GM12873 (cell line): ENCODE measurements at regions not wholly inside any gene's neighbourhood (a gene's known extent, or its start where the extent isn't known, plus 50 kb on each side); places are given as distances from the start of the nearest gene placed in this dataset.

Experiments
- TF ChIP-seq, protein P1 (sequence below): IDR thresholded peaks from 2 replicates; pipeline ENCODE4 v1.5.1; 2012; ENCODE audit warnings: low read depth, mild to moderate bottlenecking, moderate library complexity, low read length, control low read depth; ENCODE audit not compliant: insufficient read depth; ENCODE audit errors: missing control alignments

- TF ChIP-seq, protein P1, sequence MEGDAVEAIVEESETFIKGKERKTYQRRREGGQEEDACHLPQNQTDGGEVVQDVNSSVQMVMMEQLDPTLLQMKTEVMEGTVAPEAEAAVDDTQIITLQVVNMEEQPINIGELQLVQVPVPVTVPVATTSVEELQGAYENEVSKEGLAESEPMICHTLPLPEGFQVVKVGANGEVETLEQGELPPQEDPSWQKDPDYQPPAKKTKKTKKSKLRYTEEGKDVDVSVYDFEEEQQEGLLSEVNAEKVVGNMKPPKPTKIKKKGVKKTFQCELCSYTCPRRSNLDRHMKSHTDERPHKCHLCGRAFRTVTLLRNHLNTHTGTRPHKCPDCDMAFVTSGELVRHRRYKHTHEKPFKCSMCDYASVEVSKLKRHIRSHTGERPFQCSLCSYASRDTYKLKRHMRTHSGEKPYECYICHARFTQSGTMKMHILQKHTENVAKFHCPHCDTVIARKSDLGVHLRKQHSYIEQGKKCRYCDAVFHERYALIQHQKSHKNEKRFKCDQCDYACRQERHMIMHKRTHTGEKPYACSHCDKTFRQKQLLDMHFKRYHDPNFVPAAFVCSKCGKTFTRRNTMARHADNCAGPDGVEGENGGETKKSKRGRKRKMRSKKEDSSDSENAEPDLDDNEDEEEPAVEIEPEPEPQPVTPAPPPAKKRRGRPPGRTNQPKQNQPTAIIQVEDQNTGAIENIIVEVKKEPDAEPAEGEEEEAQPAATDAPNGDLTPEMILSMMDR = no peak
These were observed 683.8 kb downstream of the LRRC70 start for GRCh38 chr5:63262185-63262981.

DNA sequence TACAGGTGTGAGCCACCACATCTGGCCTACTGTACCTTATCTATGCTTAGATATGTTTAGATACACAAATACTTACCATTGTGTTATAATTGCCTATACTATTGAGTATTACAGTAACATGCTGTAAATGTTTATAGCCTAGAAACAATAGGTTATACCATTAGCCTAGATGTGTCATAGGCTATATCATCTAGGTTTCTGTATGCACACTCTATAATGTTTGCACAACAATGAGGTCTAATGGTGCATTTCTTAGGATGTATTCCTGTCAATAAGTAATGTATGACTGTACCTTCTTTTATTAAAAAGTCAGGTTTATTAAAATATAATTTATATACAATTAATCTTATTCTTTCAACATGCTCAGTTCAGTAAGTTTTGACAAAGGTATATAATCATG is 683.1 kb downstream of the LRRC70 start:
- TF ChIP-seq, protein P1 = no peak

DNA sequence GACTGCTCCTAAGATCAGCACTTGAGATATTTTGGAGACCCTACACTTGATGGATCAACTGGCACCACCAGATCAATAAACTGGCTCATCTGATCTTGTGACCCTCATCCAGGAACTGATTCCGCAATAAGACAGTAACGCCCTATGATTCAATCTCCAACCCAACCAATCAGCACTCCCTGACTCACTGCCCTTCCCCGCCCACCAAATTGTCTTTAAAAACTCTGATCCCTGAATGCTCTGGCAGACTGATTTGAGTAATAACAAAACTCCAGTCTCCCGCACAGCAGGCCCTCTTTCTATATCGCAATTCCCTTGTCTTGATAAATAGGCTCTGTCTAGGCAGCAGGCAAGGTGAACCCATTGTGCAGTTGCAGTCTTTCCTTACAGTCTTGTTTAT is 677.0 kb downstream of the LRRC70 start:
- TF ChIP-seq, protein P1 = no peak

DNA sequence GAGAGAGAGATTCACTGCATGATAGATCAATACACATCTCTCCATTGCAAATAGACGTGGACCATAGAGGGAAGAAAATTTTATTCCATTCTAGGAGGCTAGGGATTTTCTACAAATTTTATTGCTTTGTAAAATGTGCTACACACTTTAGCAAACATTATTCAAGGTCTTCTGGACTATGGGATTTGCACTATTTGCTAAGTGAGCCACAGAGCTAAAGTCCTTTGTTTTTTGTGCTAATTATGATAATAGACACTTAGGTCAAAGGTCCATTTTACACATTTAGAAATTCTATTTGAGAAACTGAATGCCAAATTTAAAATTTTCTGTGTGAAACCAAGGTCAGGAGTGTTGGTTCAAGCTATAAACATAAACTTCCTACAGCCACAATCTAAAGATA is 672.3 kb downstream of the LRRC70 start:
- TF ChIP-seq, protein P1 = no peak

GRCh38 chr5:63249960-63250359 is 671.3 kb downstream of the LRRC70 start:
- TF ChIP-seq, protein P1 = no peak

DNA sequence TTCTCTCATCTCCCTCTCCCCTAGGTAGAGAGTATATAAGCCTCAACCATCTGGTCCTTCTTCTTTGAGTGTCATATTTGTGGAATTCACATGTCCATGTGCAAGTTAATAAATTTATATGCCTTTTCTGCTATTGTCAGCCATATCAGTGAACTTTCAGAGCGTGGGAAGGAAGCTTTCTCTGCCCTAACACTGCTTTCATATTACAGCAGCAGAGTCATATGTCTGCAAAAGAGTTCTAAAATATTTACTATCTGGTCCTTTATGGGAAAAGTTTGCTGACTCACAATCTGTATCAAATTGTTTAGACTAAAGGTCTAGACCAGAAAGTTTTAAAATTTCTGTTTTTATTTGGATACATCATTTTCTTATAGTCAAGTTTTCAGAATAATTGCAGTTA is 669.0 kb downstream of the LRRC70 start:
- TF ChIP-seq, protein P1 = no peak

DNA sequence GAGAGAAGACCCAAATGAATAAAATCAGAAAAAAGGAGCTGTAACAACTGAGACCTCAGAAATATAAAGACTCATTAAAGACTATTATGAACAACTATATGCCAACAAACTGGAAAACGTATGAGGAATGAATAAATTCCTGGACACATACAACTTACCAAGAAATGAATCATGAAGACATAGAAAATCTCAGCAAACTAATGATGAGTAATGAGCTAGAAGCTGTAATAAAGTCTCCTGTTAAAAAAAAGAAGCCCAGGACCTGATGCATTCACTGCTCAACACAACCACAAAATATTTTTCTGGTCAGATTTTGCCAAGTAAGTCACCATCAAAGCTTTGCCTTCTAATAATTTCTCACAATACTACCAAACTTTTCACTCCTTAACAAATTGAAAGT is 666.7 kb downstream of the LRRC70 start:
- TF ChIP-seq, protein P1 = no peak
